ENCODE measurements at regions not wholly inside any gene's neighbourhood (a gene's known extent, or its start where the extent isn't known, plus 50 kb on each side); places are given as distances from the start of the nearest gene placed in this dataset.

GRCh38 chr21:41651406-41651805 lies 115.4 kb downstream of the RIPK4 start:
- no peak for DNase-seq

GRCh38 chr21:41650526-41651145 lies 116.2 kb downstream of the RIPK4 start:
- DNase-seq: no peak

- DNase-seq: no peak
These were observed 118.2 kb downstream of the RIPK4 start for GRCh38 chr21:41648591-41649031.

GRCh38 chr21:41647806-41648561 lies 118.9 kb downstream of the RIPK4 start:
- no peak for DNase-seq

GRCh38 chr21:41643246-41643966 lies 123.4 kb downstream of the RIPK4 start:
- DNase-seq: no peak

- DNase-seq: no peak
These were observed 124.8 kb downstream of the RIPK4 start for GRCh38 chr21:41641821-41642701.

GRCh38 chr21:41641510-41641815 lies 125.4 kb downstream of the RIPK4 start:
- DNase-seq: no peak

- no peak for DNase-seq
These were observed 125.9 kb downstream of the RIPK4 start for GRCh38 chr21:41640748-41641509.

GRCh38 chr21:41639766-41640165 lies 127.1 kb downstream of the RIPK4 start:
- DNase-seq: no peak

GRCh38 chr21:41639336-41639735 lies 127.5 kb downstream of the RIPK4 start:
- DNase-seq: no peak

GRCh38 chr21:41638201-41638790 lies 128.6 kb downstream of the RIPK4 start:
- DNase-seq: no peak

- DNase-seq: no peak
These were observed 129.0 kb upstream of the TMPRSS2 start for GRCh38 chr21:41636636-41637630.

GRCh38 chr21:41635874-41636273 lies 127.9 kb upstream of the TMPRSS2 start:
- DNase-seq: no peak

GRCh38 chr21:41634858-41635257 lies 126.9 kb upstream of the TMPRSS2 start:
- no peak for DNase-seq

- DNase-seq: no peak
These were observed 126.3 kb upstream of the TMPRSS2 start for GRCh38 chr21:41634211-41634694.

GRCh38 chr21:41633627-41634026 lies 125.7 kb upstream of the TMPRSS2 start:
- DNase-seq: no peak

- no peak for DNase-seq
These were observed 125.0 kb upstream of the TMPRSS2 start for GRCh38 chr21:41632748-41633475.

- DNase-seq: no peak
These were observed 123.9 kb upstream of the TMPRSS2 start for GRCh38 chr21:41631564-41632461.

GRCh38 chr21:41630917-41631316 lies 123.0 kb upstream of the TMPRSS2 start:
- no peak for DNase-seq

Measured in stimulated activated CD4-positive, alpha-beta T cell treated with anti-CD3 and anti-CD28 coated beads, Interleukin-2, amount 100 ng/mL, for 48 hours (primary cell).